Naive thymus-derived CD8-positive, alpha-beta T cell (primary cell): ENCODE measurements at regions not wholly inside any gene's neighbourhood (a gene's known extent, or its start where the extent isn't known, plus 50 kb on each side); places are given as distances from the start of the nearest gene placed in this dataset.

Source experiments
- ATAC-seq, 2 donors: fragments of 150-1000 bp; cut with Tn5 transposase in 1 of 2; sonication (Bioruptor Pico), chemical (Tn5 transposase) in 1 of 2; 1 replicate in 1 of 2; 2 replicates in 1 of 2; pipeline ENCODE4 v1.10.0; 2021; ENCODE audit warnings: mild to moderate bottlenecking in 2 of 2, moderate library complexity in 2 of 2
- POLR2A ChIA-PET: fragments of 350-600 bp; sonication (Branson Sonifier 250); formaldehyde crosslinking; loops from one replicate; lab custom pipeline; 2021; ENCODE audit warnings: antibody characterized with exemption; lab: Charles Lee
- DNase-seq, 10 donors: peaks; one replicate each; pipeline versions ENCODE4 v3.0.0 to v3.0.0-alpha.2; 2020 to 2022
- H3K27ac Mint-ChIP-seq, 10 donors: one replicate each; pipeline ENCODE4 v1.8.0; 2020 to 2022; ENCODE audit warnings: mild to moderate bottlenecking in 10 of 10, mixed read lengths in 10 of 10, moderate library complexity in 4 of 10, inconsistent platforms in 1 of 10
- H3K27me3 Mint-ChIP-seq, 5 donors: one replicate each; pipeline ENCODE4 v1.8.0; 2021 to 2022; ENCODE audit warnings: mixed read lengths in 5 of 5
- H3K36me3 Mint-ChIP-seq, 3 donors: one replicate each; pipeline ENCODE4 v1.8.0; 2020 to 2022; ENCODE audit warnings: mixed read lengths in 3 of 3, mild to moderate bottlenecking in 2 of 3, inconsistent platforms in 1 of 3
- H3K4me1 Mint-ChIP-seq, 4 donors: one replicate each; pipeline ENCODE4 v1.8.0; 2021 to 2022; ENCODE audit warnings: mixed read lengths in 4 of 4
- H3K4me3 Mint-ChIP-seq, 10 donors: one replicate each; pipeline ENCODE4 v1.8.0; 2020 to 2022; ENCODE audit warnings: mild to moderate bottlenecking in 10 of 10, mixed read lengths in 10 of 10, moderate library complexity in 6 of 10, inconsistent platforms in 1 of 10
- H3K9me3 Mint-ChIP-seq, 9 donors: one replicate each; pipeline ENCODE4 v1.8.0; 2020 to 2022; ENCODE audit warnings: mixed read lengths in 9 of 9, mild to moderate bottlenecking in 3 of 9, inconsistent platforms in 1 of 9, moderate library complexity in 1 of 9

GRCh38 chr19:16000024-16000663, 51.3 kb downstream of the OR10H4 start:
- POLR2A ChIA-PET: no interaction called here
- H3K27ac Mint-ChIP-seq: peak overlapping the region in 1 of 10 donors; percentile 36

GRCh38 chr19:16001481-16002312, 52.9 kb downstream of the OR10H4 start:
- POLR2A ChIA-PET: no interaction called here
- ATAC-seq (peak; percentile 88 to 90), DNase-seq (peak in 5 of 10 donors; percentile 9 to 38 (median 14))

More at GRCh38 chr19:16000024-16000663, 51.3 kb downstream of the OR10H4 start:
- ATAC-seq (no peak), DNase-seq (no peak)
- peaks cover 0 to 7% (median 0%) of the 10 kb centered on the region in 3 donors for H3K36me3 Mint-ChIP-seq
- H3K9me3 Mint-ChIP-seq: peaks cover 0 to 8% (median 2%) of the 10 kb centered on the region in 9 donors
- peaks cover 19 to 27% (median 23%) of the 10 kb centered on the region in 4 donors for H3K4me1 Mint-ChIP-seq
- no peaks in the 10 kb centered on the region for H3K27me3 Mint-ChIP-seq
- peak overlapping the region in 3 of 10 donors; percentile 5 to 28 (median 9) for H3K4me3 Mint-ChIP-seq

GRCh38 chr19:16002406-16003384, 53.9 kb downstream of the OR10H4 start:
- POLR2A ChIA-PET: no interaction called here
- ATAC-seq (no peak), DNase-seq (no peak)
- Mint-ChIP-seq H3K4me3 (peak overlapping the region; percentile 78 to 88 (median 82)), H3K4me1 (peaks cover 19 to 27% (median 23%) of the 10 kb centered on the region in 4 donors), H3K36me3 (no peaks in the 10 kb centered on the region), H3K9me3 (no peaks in the 10 kb centered on the region), H3K27ac (peak overlapping the region in 7 of 10 donors; percentile 54 to 89 (median 77)), H3K27me3 (no peaks in the 10 kb centered on the region)

More at GRCh38 chr19:16001481-16002312, 52.9 kb downstream of the OR10H4 start:
- Mint-ChIP-seq H3K4me1 (peaks cover 19 to 27% (median 23%) of the 10 kb centered on the region in 4 donors), H3K4me3 (peak overlapping the region; percentile 78 to 88 (median 82)), H3K36me3 (peaks cover 0 to 2% (median 0%) of the 10 kb centered on the region in 3 donors), H3K27me3 (no peaks in the 10 kb centered on the region), H3K9me3 (peaks cover 0 to 2% (median 0%) of the 10 kb centered on the region in 9 donors), H3K27ac (peak overlapping the region; percentile 54 to 89 (median 77))

GRCh38 chr19:16003391-16003790, 54.6 kb downstream of the OR10H4 start:
- no peak overlapping the region for H3K4me3 Mint-ChIP-seq
- peaks cover 19 to 27% (median 23%) of the 10 kb centered on the region in 4 donors for H3K4me1 Mint-ChIP-seq
- no peaks in the 10 kb centered on the region for H3K27me3 Mint-ChIP-seq
- no peaks in the 10 kb centered on the region for H3K9me3 Mint-ChIP-seq
- ATAC-seq (no peak), DNase-seq (no peak)
- POLR2A ChIA-PET: no interaction called here
- peak overlapping the region in 1 of 10 donors; percentile 66 for H3K27ac Mint-ChIP-seq
- no peaks in the 10 kb centered on the region for H3K36me3 Mint-ChIP-seq

GRCh38 chr19:16005925-16006324, 57.1 kb downstream of the OR10H4 start:
- Mint-ChIP-seq H3K4me1 (peaks cover 17 to 22% (median 20%) of the 10 kb centered on the region in 4 donors), H3K4me3 (no peak overlapping the region), H3K9me3 (no peaks in the 10 kb centered on the region), H3K27ac (no peak overlapping the region), H3K27me3 (no peaks in the 10 kb centered on the region), H3K36me3 (no peaks in the 10 kb centered on the region)
- POLR2A ChIA-PET: interaction anchor here (0.7 kb wide), 3 partner anchors 92 to 1168 kb away, joined by 3 to 5 read pairs (median 4); no protein-coding TSS in a partner anchor
- ATAC-seq (no peak), DNase-seq (no peak)

GRCh38 chr19:16012552-16012951, 63.7 kb upstream of the TPM4 start:
- Mint-ChIP-seq H3K27ac (no peak overlapping the region), H3K4me1 (peaks cover 0 to 2% (median 0%) of the 10 kb centered on the region in 4 donors), H3K27me3 (no peaks in the 10 kb centered on the region), H3K4me3 (no peak overlapping the region), H3K36me3 (peaks cover 0 to 2% (median 0%) of the 10 kb centered on the region in 3 donors), H3K9me3 (no peaks in the 10 kb centered on the region)
- DNase-seq: no peak
- POLR2A ChIA-PET: interaction anchor here (0.6 kb wide), 1 partner anchor 595 kb away, joined by 3 read pairs; no protein-coding TSS in a partner anchor
- no peak for ATAC-seq

GRCh38 chr19:16013181-16013850, 63.0 kb upstream of the TPM4 start:
- no peak for DNase-seq
- H3K4me1 Mint-ChIP-seq: peaks cover 0 to 2% (median 0%) of the 10 kb centered on the region in 4 donors
- H3K9me3 Mint-ChIP-seq: no peaks in the 10 kb centered on the region
- no peak overlapping the region for H3K4me3 Mint-ChIP-seq
- H3K27ac Mint-ChIP-seq: peak overlapping the region in 2 of 10 donors; percentile 8 to 74
- no peaks in the 10 kb centered on the region for H3K27me3 Mint-ChIP-seq
- POLR2A ChIA-PET: interaction anchor here (0.6 kb wide), 1 partner anchor 596 kb away, joined by 3 read pairs; no protein-coding TSS in a partner anchor
- ATAC-seq: no peak
- peaks cover 0 to 2% (median 0%) of the 10 kb centered on the region in 3 donors for H3K36me3 Mint-ChIP-seq

- peaks cover 0 to 2% (median 0%) of the 10 kb centered on the region in 4 donors for H3K4me1 Mint-ChIP-seq
- H3K4me3 Mint-ChIP-seq: no peak overlapping the region
- H3K27me3 Mint-ChIP-seq: no peaks in the 10 kb centered on the region
- POLR2A ChIA-PET: no interaction called here
- peaks cover 0 to 2% (median 0%) of the 10 kb centered on the region in 3 donors for H3K36me3 Mint-ChIP-seq
- ATAC-seq (no peak), DNase-seq (no peak)
- no peaks in the 10 kb centered on the region for H3K9me3 Mint-ChIP-seq
- H3K27ac Mint-ChIP-seq: peak overlapping the region in 1 of 10 donors; percentile 74
Measured at GRCh38 chr19:16013851-16014840, 62.1 kb upstream of the TPM4 start.

GRCh38 chr19:16014923-16015804, 61.1 kb upstream of the TPM4 start:
- ATAC-seq: no peak
- Mint-ChIP-seq H3K9me3 (no peaks in the 10 kb centered on the region), H3K27me3 (no peaks in the 10 kb centered on the region), H3K4me1 (peaks cover 0 to 2% (median 0%) of the 10 kb centered on the region in 4 donors), H3K27ac (no peak overlapping the region), H3K4me3 (no peak overlapping the region), H3K36me3 (peaks cover 0 to 2% (median 0%) of the 10 kb centered on the region in 3 donors)
- DNase-seq: no peak
- POLR2A ChIA-PET: no interaction called here

GRCh38 chr19:16015805-16016173, 60.5 kb upstream of the TPM4 start:
- ATAC-seq: no peak
- H3K9me3 Mint-ChIP-seq: no peaks in the 10 kb centered on the region
- no peaks in the 10 kb centered on the region for H3K27me3 Mint-ChIP-seq
- POLR2A ChIA-PET: no interaction called here
- H3K4me3 Mint-ChIP-seq: no peak overlapping the region
- H3K4me1 Mint-ChIP-seq: peaks cover 0 to 2% (median 0%) of the 10 kb centered on the region in 4 donors
- peak overlapping the region in 2 of 10 donors; percentile 22 to 62 for H3K27ac Mint-ChIP-seq
- no peak for DNase-seq
- peaks cover 0 to 2% (median 0%) of the 10 kb centered on the region in 3 donors for H3K36me3 Mint-ChIP-seq
